ENCODE measurements at regions not wholly inside any gene's neighbourhood (a gene's known extent, or its start where the extent isn't known, plus 50 kb on each side); places are given as distances from the start of the nearest gene placed in this dataset.

DNA sequence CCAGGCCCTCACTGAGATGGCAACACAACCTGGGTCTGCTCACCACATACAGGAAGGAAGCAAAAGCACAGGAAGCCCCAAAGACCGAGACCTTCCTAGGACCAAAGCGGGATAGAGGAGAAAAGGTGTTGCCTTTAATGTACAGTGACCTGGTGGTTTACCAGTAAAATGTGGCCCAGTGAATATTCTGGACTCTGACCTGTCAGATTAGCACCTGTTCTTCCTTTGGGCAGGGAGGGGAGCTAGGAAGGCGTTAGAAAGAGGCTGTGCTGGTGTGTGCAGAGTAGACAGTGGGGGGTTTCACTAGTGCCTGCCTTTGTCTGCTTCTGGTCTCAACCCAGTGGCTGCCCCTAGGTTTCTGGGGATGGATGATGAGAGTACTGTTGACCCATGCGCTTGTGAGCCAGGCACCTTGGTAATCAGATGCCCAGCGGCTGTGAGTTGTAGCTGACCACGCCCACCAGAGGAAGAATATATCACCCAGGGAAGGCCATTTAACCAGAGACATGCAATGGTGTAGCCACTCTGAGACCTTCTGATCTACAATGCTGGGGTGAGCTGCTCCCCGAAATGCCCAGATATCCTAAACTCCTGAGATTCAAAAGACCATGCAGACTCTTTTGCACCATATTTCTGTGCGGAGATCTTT, 90.1 kb upstream of the NEO1 start:
- no peak for TF ChIP-seq CTCF (IDR thresholded peaks at IDR 0.05)
- H3K4me3 Mint-ChIP-seq (ENCODE audit: unreplicated experiment) = no peak overlapping the region
- H3K36me3 Mint-ChIP-seq (ENCODE audit: unreplicated experiment) = no peaks in the 10 kb centered on the region
- no peaks in the 10 kb centered on the region for H3K4me1 Mint-ChIP-seq (ENCODE audit: unreplicated experiment)
- H3K9me3 Mint-ChIP-seq (ENCODE audit: unreplicated experiment) = no peaks in the 10 kb centered on the region
- no peak overlapping the region for H3K27ac Mint-ChIP-seq (ENCODE audit: unreplicated experiment)
- H3K27me3 Mint-ChIP-seq (ENCODE audit: unreplicated experiment) = peaks cover 5% of the 10 kb centered on the region
- no peak for DNase-seq (ENCODE audit: extremely low spot score, unreplicated experiment)

- DNase-seq (ENCODE audit: extremely low spot score, unreplicated experiment) = no peak
- TF ChIP-seq CTCF (IDR thresholded peaks at IDR 0.05) = no peak
- H3K27ac Mint-ChIP-seq (ENCODE audit: unreplicated experiment) = no peak overlapping the region
- peaks cover 5% of the 10 kb centered on the region for H3K27me3 Mint-ChIP-seq (ENCODE audit: unreplicated experiment)
- no peaks in the 10 kb centered on the region for H3K9me3 Mint-ChIP-seq (ENCODE audit: unreplicated experiment)
- no peaks in the 10 kb centered on the region for H3K4me1 Mint-ChIP-seq (ENCODE audit: unreplicated experiment)
- H3K36me3 Mint-ChIP-seq (ENCODE audit: unreplicated experiment) = no peaks in the 10 kb centered on the region
- H3K4me3 Mint-ChIP-seq (ENCODE audit: unreplicated experiment) = no peak overlapping the region
These were observed 90.9 kb upstream of the NEO1 start for GRCh38 chr15:72961346-72961745.

DNA sequence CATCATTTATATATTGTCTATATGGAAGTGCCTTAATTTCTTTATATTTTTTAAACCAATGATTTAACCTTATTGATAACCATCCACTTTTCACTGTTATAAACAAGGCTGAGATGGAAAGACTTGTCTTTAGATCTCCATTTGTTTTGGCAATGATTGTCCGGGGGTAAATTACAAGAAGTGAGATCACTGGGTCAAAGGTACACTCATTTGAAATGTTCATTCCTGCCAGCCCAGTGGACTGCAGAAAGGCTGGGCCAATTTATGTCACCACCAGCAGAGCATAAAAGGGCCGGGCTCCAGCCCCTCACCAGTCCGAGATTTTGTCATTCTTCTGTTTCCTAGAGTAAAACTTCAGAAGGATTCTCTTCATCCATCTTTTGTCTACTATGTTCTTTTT, 93.6 kb upstream of the NEO1 start:
- no peaks in the 10 kb centered on the region for H3K36me3 Mint-ChIP-seq (ENCODE audit: unreplicated experiment)
- H3K4me3 Mint-ChIP-seq (ENCODE audit: unreplicated experiment) = no peak overlapping the region
- H3K9me3 Mint-ChIP-seq (ENCODE audit: unreplicated experiment) = no peaks in the 10 kb centered on the region
- peaks cover 5% of the 10 kb centered on the region for H3K27me3 Mint-ChIP-seq (ENCODE audit: unreplicated experiment)
- DNase-seq (ENCODE audit: extremely low spot score, unreplicated experiment) = no peak
- no peaks in the 10 kb centered on the region for H3K4me1 Mint-ChIP-seq (ENCODE audit: unreplicated experiment)
- no peak overlapping the region for H3K27ac Mint-ChIP-seq (ENCODE audit: unreplicated experiment)
- no peak for TF ChIP-seq CTCF (IDR thresholded peaks at IDR 0.05)

DNA sequence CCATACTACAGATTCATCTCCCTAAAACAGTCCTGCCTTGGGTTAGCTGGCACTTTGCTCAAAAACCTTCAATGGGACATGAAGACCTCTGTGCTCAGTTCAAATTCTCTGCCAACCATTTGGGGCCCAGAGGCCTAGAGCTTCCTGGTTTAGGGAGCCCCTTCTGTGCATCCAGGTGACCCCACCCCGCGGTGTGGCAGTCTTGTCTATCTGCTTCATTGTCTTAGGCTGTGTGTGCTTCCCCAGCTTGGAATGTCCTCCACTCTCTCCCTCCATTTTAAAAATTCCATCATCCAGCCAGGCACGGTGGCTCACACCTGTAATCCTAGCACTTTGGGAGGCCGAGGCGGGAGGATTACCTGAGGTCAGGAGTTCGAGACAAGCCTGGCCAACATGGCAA, 99.0 kb upstream of the NEO1 start:
- Mint-ChIP-seq H3K36me3 (ENCODE audit: unreplicated experiment) (no peaks in the 10 kb centered on the region), H3K27me3 (ENCODE audit: unreplicated experiment) (peaks cover 9% of the 10 kb centered on the region), H3K9me3 (ENCODE audit: unreplicated experiment) (peaks cover 7% of the 10 kb centered on the region), H3K4me1 (ENCODE audit: unreplicated experiment) (no peaks in the 10 kb centered on the region), H3K27ac (ENCODE audit: unreplicated experiment) (no peak overlapping the region), H3K4me3 (ENCODE audit: unreplicated experiment) (no peak overlapping the region)
- peak; percentile 54 for DNase-seq (ENCODE audit: extremely low spot score, unreplicated experiment)
- TF ChIP-seq CTCF (IDR thresholded peaks at IDR 0.05) = no peak

DNA sequence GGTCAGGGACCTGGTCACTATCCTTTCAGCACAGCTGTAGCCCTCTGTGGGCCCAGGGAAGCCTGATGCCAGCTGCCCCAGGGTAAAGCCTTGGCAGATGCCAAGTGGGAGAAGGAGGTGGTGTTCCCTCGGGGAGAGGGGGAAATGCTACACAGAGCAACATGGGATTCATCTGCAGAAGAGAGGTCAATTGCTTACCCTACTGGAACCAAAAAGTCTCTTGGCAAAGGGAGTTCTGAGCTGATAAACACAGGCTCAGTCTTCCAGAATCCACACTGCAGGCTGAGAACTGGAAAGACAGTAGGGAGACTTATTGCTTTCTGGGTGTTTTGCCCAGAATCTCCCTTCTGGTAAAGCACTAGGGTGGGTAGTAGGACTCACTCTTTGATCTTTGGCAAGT, 100.1 kb upstream of the NEO1 start:
- Mint-ChIP-seq H3K36me3 (ENCODE audit: unreplicated experiment) (peaks cover 1% of the 10 kb centered on the region), H3K27ac (ENCODE audit: unreplicated experiment) (no peak overlapping the region), H3K27me3 (ENCODE audit: unreplicated experiment) (peaks cover 9% of the 10 kb centered on the region), H3K4me3 (ENCODE audit: unreplicated experiment) (no peak overlapping the region), H3K4me1 (ENCODE audit: unreplicated experiment) (no peaks in the 10 kb centered on the region), H3K9me3 (ENCODE audit: unreplicated experiment) (peaks cover 7% of the 10 kb centered on the region)
- TF ChIP-seq CTCF (IDR thresholded peaks at IDR 0.05) = no peak
- DNase-seq (ENCODE audit: extremely low spot score, unreplicated experiment) = no peak

Measured in osteocyte (in vitro differentiated cells).